ENCODE measurements at regions not wholly inside any gene's neighbourhood (a gene's known extent, or its start where the extent isn't known, plus 50 kb on each side); places are given as distances from the start of the nearest gene placed in this dataset.

GRCh38 chr6:14697427-14697826 lies 548.4 kb upstream of the JARID2 start:
- intact Hi-C loops (cut with micrococcal nuclease; ENCODE audit: unreplicated experiment) (no loop called here), in situ Hi-C loops (cut with HindIII; ENCODE audit: extremely low pct_ligation_motif_present, low pct_unique_long_range_greater_than_20kb) (no loop called here)
- no peaks in the 10 kb centered on the region for H3K36me3 ChIP-seq (replicated peaks in 1 of 2; ENCODE audit: control insufficient read depth in 1 of 2, insufficient read depth in 2 of 2, low read length in 2 of 2)
- H3K27me3 ChIP-seq (ENCODE audit: control insufficient read depth in 1 of 2, insufficient read depth in 2 of 2, low read length in 2 of 2) = no peaks in the 10 kb centered on the region
- no peak overlapping the region for H3K4me2 ChIP-seq (ENCODE audit: low read depth, low read length)
- no peak overlapping the region for H3K4me3 ChIP-seq (replicated peaks in 1 of 3; ENCODE audit: insufficient read depth in 1 of 3, low read depth in 2 of 3, low read length in 3 of 3)
- H4K20me1 ChIP-seq (ENCODE audit: insufficient read depth, low read length) = no peaks in the 10 kb centered on the region
- BruUV-seq (replicated peaks) = no TSS peak
- ATAC-seq (no peak), FAIRE-seq (no peak), DNase-seq (ENCODE audit: low spot score) (no peak)
- H2AFZ ChIP-seq (ENCODE audit: low read length) = no peak overlapping the region
- WGBS (ENCODE audit: low lambda C conversion rate) = 47% methylated on average over 2 of the region's 2 CpGs
- H3K4me1 ChIP-seq (ENCODE audit: insufficient read depth, low read length) = no peaks in the 10 kb centered on the region
- TF ChIP-seq ZNF382 (CRISPR knock-in tag; IDR thresholded peaks at IDR 0.05; ENCODE audit: borderline replicate concordance) (no peak), ZNF597 (CRISPR knock-in tag; IDR thresholded peaks at IDR 0.05) (no peak), ZNF263 (CRISPR knock-in tag; IDR thresholded peaks at IDR 0.05) (no peak), ZNF660 (CRISPR knock-in tag; IDR thresholded peaks at IDR 0.05; ENCODE audit: borderline replicate concordance, low read depth) (no peak), ZNF766 (CRISPR knock-in tag; IDR thresholded peaks at IDR 0.05; ENCODE audit: borderline replicate concordance) (no peak), HNF1B (CRISPR knock-in tag; IDR thresholded peaks at IDR 0.05) (no peak), ELF1 (CRISPR knock-in tag; IDR thresholded peaks at IDR 0.05) (no peak)
- POLR2A ChIA-PET = no interaction called here
- H3K79me2 ChIP-seq (ENCODE audit: insufficient read depth, low read length) = no peaks in the 10 kb centered on the region
- H3K9ac ChIP-seq (ENCODE audit: insufficient read depth, low read depth, low read length) = no peak overlapping the region
- no peaks in the 10 kb centered on the region for H3K9me3 ChIP-seq (ENCODE audit: low read length)
- H3K27ac ChIP-seq (ENCODE audit: extremely low read length, insufficient read depth, low read length) = no peak overlapping the region
- CTCF ChIA-PET (ENCODE audit: low intra/inter-chr PET ratio, low total read pairs) = no interaction called here

All from HepG2 (cell line).